GM19397 (cell line): ENCODE measurements at regions not wholly inside any gene's neighbourhood (a gene's known extent, or its start where the extent isn't known, plus 50 kb on each side); places are given as distances from the start of the nearest gene placed in this dataset.
"Not testable (repeated sequence)": the region's sequence is repeated elsewhere in the genome, so short reads cannot be mapped to it uniquely, and the experiment has no call there.

Experiments
- ATAC-seq: cut with Tn5 transposase; IDR thresholded peaks from one replicate; pipeline ENCODE4 v1.9.1; 2021; ENCODE audit warnings: mild to moderate bottlenecking, moderate library complexity; ENCODE audit not compliant: unreplicated experiment

GRCh38 chr5:92548346-92548745 is 1032.7 kb downstream of the NR2F1-AS1 start:
- no peak for ATAC-seq

GRCh38 chr5:92544596-92544995 is 1036.4 kb downstream of the NR2F1-AS1 start:
- no peak for ATAC-seq

- ATAC-seq = no peak
Observed at GRCh38 chr5:92544036-92544435, 1037.0 kb downstream of the NR2F1-AS1 start.

- no peak for ATAC-seq
Observed at GRCh38 chr5:92543201-92543600, 1037.8 kb downstream of the NR2F1-AS1 start.

GRCh38 chr5:92542017-92542416 is 1039.0 kb downstream of the NR2F1-AS1 start:
- ATAC-seq = not testable (repeated sequence)

GRCh38 chr5:92527311-92528078 is 1053.5 kb downstream of the NR2F1-AS1 start:
- no peak for ATAC-seq

- ATAC-seq = no peak
Observed at GRCh38 chr5:92525131-92525530, 1055.9 kb downstream of the NR2F1-AS1 start.

- no peak for ATAC-seq
Observed at GRCh38 chr5:92519811-92520632, 1061.0 kb downstream of the NR2F1-AS1 start.

GRCh38 chr5:92518318-92518904 is 1062.6 kb downstream of the NR2F1-AS1 start:
- ATAC-seq = peak; percentile 98

GRCh38 chr5:92514896-92515295 is 1066.1 kb downstream of the NR2F1-AS1 start:
- ATAC-seq = no peak

- no peak for ATAC-seq
Observed at GRCh38 chr5:92513067-92513466, 1068.0 kb downstream of the NR2F1-AS1 start.

- no peak for ATAC-seq
Observed at GRCh38 chr5:92508271-92508670, 1072.7 kb downstream of the NR2F1-AS1 start.

GRCh38 chr5:92505925-92506324 is 1075.1 kb downstream of the NR2F1-AS1 start:
- no peak for ATAC-seq

GRCh38 chr5:92505145-92505544 is 1075.9 kb downstream of the NR2F1-AS1 start:
- no peak for ATAC-seq

- no peak for ATAC-seq
Observed at GRCh38 chr5:92504346-92504745, 1076.7 kb downstream of the NR2F1-AS1 start.

GRCh38 chr5:92500752-92501151 is 1080.3 kb downstream of the NR2F1-AS1 start:
- ATAC-seq = no peak

- ATAC-seq = no peak
Observed at GRCh38 chr5:92496545-92496944, 1084.5 kb downstream of the NR2F1-AS1 start.

- no peak for ATAC-seq
Observed at GRCh38 chr5:92494508-92494907, 1086.5 kb downstream of the NR2F1-AS1 start.

GRCh38 chr5:92492908-92493307 is 1088.1 kb downstream of the NR2F1-AS1 start:
- no peak for ATAC-seq

GRCh38 chr5:92484484-92484883 is 1096.5 kb downstream of the NR2F1-AS1 start:
- no peak for ATAC-seq

GRCh38 chr5:92472981-92473566 is 1090.0 kb upstream of the ARRDC3 start:
- no peak for ATAC-seq
